C1 segment of cervical spinal cord (tissue), 14 donors: ENCODE measurements at regions not wholly inside any gene's neighbourhood (a gene's known extent, or its start where the extent isn't known, plus 50 kb on each side); places are given as distances from the start of the nearest gene placed in this dataset.

Experiments used
- DNase-seq, 14 donors: peaks; one replicate each; lab custom pipeline; 2025; lab: John Stamatoyannopoulos, UW

DNA sequence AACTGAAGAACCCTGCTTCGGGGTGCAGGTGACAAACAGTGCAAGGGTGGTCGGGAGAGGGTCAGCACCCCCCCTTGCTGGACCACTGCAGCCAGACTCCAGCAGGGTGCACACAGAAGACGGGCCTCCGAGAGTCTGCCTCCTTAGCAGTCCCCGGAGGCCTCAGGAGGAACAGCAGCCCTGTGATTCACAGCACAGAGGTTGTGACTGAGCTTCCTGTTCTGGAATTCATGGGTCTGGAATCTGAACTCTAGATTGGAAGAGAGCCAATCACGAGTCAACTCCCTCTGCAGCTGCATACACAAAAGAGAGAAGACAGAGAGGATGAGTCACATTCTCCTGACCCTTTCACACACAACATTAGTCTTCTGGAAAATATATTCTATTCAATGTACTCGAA, 249.0 kb upstream of the OPRM1 start:
- DNase-seq = no peak

- DNase-seq = no peak
These were observed 251.8 kb upstream of the OPRM1 start for GRCh38 chr6:153787341-153787606.

- no peak for DNase-seq
These were observed 257.7 kb upstream of the OPRM1 start for GRCh38 chr6:153781306-153781705.

GRCh38 chr6:153780011-153780410, 259.0 kb upstream of the OPRM1 start:
- DNase-seq = no peak

DNA sequence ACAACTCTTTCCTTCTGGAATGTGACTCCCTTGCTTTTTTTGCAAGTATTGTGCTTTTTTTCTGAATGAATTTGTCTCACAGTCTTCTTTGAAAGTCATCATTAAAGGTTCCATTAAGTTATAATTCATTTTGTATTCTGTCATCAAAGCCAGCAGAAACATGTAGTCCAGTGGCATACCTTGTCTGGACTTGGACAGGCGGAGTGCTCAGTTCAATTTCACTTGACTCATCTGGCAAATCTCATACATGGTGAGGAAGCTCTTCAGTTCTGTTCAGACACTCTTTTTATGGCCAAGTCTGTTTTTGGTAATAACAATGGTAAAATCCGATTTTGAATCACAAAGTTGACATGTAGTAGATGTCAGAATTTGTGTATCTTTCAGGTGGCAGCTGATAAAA, 260.8 kb upstream of the OPRM1 start:
- no peak for DNase-seq

- DNase-seq = no peak
These were observed 267.5 kb upstream of the OPRM1 start for GRCh38 chr6:153771577-153771976.

DNA sequence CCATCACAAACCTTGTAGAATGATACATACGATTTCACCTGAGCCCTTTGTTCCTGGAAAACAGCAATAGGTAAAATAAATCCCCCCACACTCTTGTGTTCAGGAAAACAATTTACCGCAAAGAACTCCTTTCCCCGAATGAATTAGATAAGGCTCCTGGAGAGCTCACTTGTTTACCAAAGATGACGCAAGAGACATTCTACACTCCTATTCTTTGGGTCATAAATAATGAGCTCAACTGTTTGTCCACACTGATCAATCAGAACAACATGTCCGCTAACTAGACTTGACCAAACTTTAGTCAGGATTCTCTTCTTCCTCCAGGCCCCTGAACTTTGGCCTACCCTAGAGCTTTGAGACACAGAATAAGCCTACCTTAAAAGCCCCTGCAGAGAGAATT, 271.9 kb upstream of the OPRM1 start:
- DNase-seq = no peak

GRCh38 chr6:153758516-153758915, 280.5 kb upstream of the OPRM1 start:
- DNase-seq = no peak

DNA sequence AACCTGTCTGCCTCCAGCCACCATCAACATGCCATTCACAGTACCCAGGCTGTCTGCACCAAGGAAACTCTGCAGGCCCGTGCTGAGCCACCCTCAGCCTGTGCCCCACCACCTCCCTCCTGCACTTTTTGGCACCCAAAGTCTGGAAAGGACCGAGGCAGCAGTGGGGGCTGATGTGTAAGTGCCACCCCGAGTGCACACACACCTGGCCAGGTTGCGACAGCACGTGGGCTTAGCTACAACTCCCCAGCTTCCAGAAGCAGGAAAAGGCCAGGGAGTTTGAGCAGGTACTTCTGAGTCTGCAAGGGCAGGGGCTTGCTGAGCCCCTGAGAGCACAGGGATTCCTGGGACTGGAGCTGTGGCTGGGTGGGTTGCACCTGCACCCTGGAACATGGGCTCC, 303.3 kb upstream of the OPRM1 start:
- DNase-seq = no peak

DNA sequence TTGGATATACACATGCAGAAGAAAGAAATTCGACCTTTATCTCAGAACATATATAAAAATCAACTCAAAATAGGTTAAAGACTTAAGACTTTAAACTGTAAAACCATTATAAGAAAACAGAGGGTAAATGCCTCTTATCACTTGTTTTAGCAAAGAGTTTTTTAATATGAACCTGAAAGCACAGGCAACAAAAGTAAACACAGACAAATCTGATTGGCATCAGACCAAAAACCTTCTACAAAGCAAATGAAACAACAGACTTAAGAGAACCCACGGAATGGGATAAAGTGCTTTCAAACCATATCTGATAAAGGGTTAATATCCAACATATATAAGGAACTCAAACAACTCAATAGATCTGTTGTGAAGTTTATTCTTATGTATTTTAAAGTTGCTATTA, 309.9 kb upstream of the OPRM1 start:
- no peak for DNase-seq

DNA sequence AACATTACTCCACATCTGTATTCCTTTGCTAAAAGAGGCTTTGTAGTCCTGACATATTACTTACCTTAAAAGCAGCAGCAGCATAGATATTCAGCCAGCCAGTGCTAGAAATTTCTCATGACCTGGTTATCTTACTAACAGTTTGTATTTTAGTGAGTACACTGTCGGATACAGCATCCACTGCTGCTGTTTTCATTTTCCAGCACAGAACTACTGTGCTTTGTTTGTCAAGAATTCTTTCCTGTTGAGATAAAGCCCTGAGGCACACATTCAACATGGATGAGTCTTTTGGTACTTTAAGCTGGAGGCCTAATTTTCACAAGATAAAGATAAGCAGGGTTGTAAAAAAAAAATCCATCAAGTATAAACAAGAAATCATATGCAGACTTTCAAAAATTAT, 311.2 kb upstream of the OPRM1 start:
- no peak for DNase-seq

- DNase-seq = no peak
These were observed 313.6 kb upstream of the OPRM1 start for GRCh38 chr6:153725456-153725855.

- DNase-seq = no peak
These were observed 318.3 kb upstream of the OPRM1 start for GRCh38 chr6:153720732-153721131.

GRCh38 chr6:153705429-153705828, 333.6 kb upstream of the OPRM1 start:
- DNase-seq = no peak

GRCh38 chr6:153702671-153703070, 336.4 kb upstream of the OPRM1 start:
- DNase-seq = no peak

- no peak for DNase-seq
These were observed 340.4 kb upstream of the OPRM1 start for GRCh38 chr6:153698637-153699036.

- DNase-seq = no peak
These were observed 341.0 kb upstream of the OPRM1 start for GRCh38 chr6:153698001-153698400.

DNA sequence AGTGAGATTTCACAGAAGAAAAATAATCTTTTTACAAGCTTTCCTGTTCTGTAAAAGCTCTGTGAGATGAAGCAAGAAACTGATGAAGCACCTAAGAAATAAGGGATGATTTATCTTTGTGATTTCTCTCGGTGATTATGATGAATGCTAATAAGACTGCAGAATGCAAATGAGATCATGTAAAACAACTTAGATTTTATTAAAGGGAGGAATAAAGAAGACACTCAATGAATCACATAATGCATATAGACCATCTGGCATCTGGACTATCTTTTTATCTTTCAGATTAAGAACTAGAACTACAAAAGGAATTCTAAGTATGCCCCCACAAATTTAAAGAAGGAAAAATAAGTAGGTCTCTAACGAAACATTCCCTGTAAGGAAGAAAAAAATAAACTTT, 361.5 kb upstream of the OPRM1 start:
- no peak for DNase-seq

DNA sequence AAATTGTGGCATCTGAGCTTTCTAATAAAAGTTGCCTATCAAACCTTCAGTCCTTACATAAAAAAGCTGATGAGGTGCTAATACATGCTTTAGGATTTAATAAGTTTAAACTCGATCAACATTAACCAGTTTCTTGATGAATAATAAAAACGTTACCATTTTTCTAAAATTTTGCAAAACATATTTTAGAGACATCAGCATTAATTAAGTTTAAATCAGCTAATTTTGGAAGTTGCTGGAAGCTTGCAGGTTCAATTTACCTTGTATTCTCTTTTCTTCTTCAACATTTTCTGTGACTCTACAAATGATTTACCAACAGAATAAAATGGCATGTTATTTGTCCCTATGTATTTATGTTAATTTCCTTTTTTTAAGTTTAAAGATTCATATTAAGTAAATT, 365.3 kb upstream of the OPRM1 start:
- no peak for DNase-seq

DNA sequence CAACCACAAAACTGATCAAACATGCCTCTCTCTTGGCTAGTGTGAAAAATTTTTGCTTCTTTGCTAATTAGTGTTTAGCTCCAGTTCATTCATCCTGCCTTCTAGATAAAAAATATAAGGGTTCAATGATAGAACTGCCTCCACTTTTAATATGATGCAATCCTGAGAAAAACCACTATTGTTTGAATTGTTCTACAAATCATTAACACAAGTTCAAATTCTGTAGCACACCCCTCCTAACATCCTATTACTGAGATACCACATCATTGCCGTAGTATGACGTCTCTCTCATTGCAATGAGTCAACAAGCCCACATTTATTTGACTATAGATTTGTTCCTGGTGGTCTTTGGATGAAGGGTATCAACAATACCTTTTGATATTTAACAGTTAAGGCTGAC, 365.8 kb upstream of the OPRM1 start:
- no peak for DNase-seq

DNA sequence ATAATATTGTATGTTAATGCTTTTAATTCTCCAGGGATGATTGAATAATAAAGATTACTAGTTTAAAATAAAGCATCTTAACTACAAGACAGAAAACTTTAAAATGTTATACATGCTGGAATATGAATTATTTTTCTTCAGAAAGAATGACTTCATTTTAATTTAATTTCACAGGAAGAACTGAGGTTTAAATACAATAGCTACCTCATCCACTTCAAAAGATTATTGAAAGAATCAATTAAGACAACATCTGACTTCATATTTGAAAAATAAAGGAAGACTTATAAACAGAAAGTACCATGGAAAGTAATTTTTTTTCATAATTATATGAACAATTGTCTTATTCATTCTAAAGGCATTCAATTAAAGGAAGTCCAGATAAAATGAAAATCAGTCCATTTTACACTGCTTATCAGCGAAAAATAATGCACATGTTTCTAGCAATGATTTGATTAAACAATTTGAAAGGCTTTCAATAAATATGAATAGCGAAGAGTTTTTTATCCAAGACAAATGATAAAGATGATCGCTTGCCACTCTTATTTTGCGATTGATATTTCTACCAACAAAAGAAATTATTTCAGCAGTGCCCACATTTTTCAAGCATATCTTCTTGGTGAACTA, 368.5 kb upstream of the OPRM1 start:
- DNase-seq = no peak

GRCh38 chr6:153668758-153669157, 370.3 kb upstream of the OPRM1 start:
- no peak for DNase-seq

- no peak for DNase-seq
These were observed 376.1 kb upstream of the OPRM1 start for GRCh38 chr6:153662982-153663381.

DNA sequence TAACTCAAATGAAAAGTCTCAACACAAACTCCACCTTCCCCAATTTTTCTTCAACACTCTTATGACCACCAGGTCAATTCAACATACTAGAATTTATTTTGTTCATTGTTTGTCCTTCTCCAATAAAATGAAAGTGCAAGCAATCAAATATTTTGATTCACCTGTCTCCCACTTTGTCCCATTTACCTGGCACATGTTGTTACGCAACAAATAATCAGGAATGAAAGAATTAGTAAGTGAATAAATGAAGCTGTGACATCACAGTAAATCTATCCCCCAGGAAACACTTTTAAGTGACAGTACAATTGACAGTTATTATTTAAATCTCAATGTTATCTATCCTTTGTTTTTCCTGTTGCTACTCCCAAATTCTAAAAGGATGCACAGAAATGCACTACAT, 393.7 kb upstream of the OPRM1 start:
- no peak for DNase-seq

- no peak for DNase-seq
These were observed 395.0 kb upstream of the OPRM1 start for GRCh38 chr6:153644000-153644399.
